ENCODE measurements at regions not wholly inside any gene's neighbourhood (a gene's known extent, or its start where the extent isn't known, plus 50 kb on each side); places are given as distances from the start of the nearest gene placed in this dataset.

- Histone ChIP-seq H3K9me3 (ENCODE audit: insufficient read depth, low read length) (no peaks in the 10 kb centered on the region), H3K4me3 (ENCODE audit: insufficient read length, low read depth) (no peak overlapping the region), H3K4me1 (ENCODE audit: insufficient read depth, insufficient read length) (no peaks in the 10 kb centered on the region), H3K27me3 (ENCODE audit: insufficient read depth, insufficient read length) (no peaks in the 10 kb centered on the region), H3K9ac (ENCODE audit: insufficient read length, low read depth) (no peak overlapping the region), H3K36me3 (ENCODE audit: insufficient read depth, insufficient read length, low read length) (no peaks in the 10 kb centered on the region)
- no peak for DNase-seq (ENCODE audit: low read depth, low spot score)
- no peak for TF ChIP-seq SUZ12 (IDR thresholded peaks at IDR 0.05; ENCODE audit: extremely low read depth, insufficient read depth, insufficient read length)
- no peak for TF ChIP-seq YY1 (IDR thresholded peaks at IDR 0.05; ENCODE audit: insufficient read depth, insufficient read length)
- no peak for TF ChIP-seq ZNF274 (IDR thresholded peaks at IDR 0.05; ENCODE audit: low read depth, low read length)
Measured at GRCh38 chr5:108587821-108588220, 159.9 kb upstream of the FER start.

- Histone ChIP-seq H3K4me1 (ENCODE audit: insufficient read depth, insufficient read length) (no peaks in the 10 kb centered on the region), H3K9me3 (ENCODE audit: insufficient read depth, low read length) (no peaks in the 10 kb centered on the region), H3K9ac (ENCODE audit: insufficient read length, low read depth) (no peak overlapping the region), H3K27me3 (ENCODE audit: insufficient read depth, insufficient read length) (no peaks in the 10 kb centered on the region), H3K4me3 (ENCODE audit: insufficient read length, low read depth) (no peak overlapping the region), H3K36me3 (ENCODE audit: insufficient read depth, insufficient read length, low read length) (no peaks in the 10 kb centered on the region)
- no peak for DNase-seq (ENCODE audit: low read depth, low spot score)
- no peak for TF ChIP-seq SUZ12 (IDR thresholded peaks at IDR 0.05; ENCODE audit: extremely low read depth, insufficient read depth, insufficient read length)
- no peak for TF ChIP-seq ZNF274 (IDR thresholded peaks at IDR 0.05; ENCODE audit: low read depth, low read length)
- TF ChIP-seq YY1 (IDR thresholded peaks at IDR 0.05; ENCODE audit: insufficient read depth, insufficient read length): no peak
Measured at GRCh38 chr5:108581026-108581425, 166.7 kb upstream of the FER start.

- DNase-seq (ENCODE audit: low read depth, low spot score): no peak
- Histone ChIP-seq H3K9me3 (ENCODE audit: insufficient read depth, low read length) (no peaks in the 10 kb centered on the region; the same call in 1 of the 2 replicates), H3K4me1 (ENCODE audit: insufficient read depth, insufficient read length) (no peaks in the 10 kb centered on the region), H3K4me3 (ENCODE audit: insufficient read length, low read depth) (no peak overlapping the region), H3K9ac (ENCODE audit: insufficient read length, low read depth) (no peak overlapping the region), H3K36me3 (ENCODE audit: insufficient read depth, insufficient read length, low read length) (no peaks in the 10 kb centered on the region), H3K27me3 (ENCODE audit: insufficient read depth, insufficient read length) (no peaks in the 10 kb centered on the region)
- TF ChIP-seq SUZ12 (IDR thresholded peaks at IDR 0.05; ENCODE audit: extremely low read depth, insufficient read depth, insufficient read length) (no peak), ZNF274 (IDR thresholded peaks at IDR 0.05; ENCODE audit: low read depth, low read length) (no peak), YY1 (IDR thresholded peaks at IDR 0.05; ENCODE audit: insufficient read depth, insufficient read length) (no peak)
Measured at GRCh38 chr5:108579236-108579635, 168.5 kb upstream of the FER start.

- Histone ChIP-seq H3K27me3 (ENCODE audit: insufficient read depth, insufficient read length) (no peaks in the 10 kb centered on the region), H3K9me3 (ENCODE audit: insufficient read depth, low read length) (no peaks in the 10 kb centered on the region; the same call in 1 of the 2 replicates), H3K36me3 (ENCODE audit: insufficient read depth, insufficient read length, low read length) (no peaks in the 10 kb centered on the region), H3K9ac (ENCODE audit: insufficient read length, low read depth) (no peak overlapping the region), H3K4me3 (ENCODE audit: insufficient read length, low read depth) (no peak overlapping the region), H3K4me1 (ENCODE audit: insufficient read depth, insufficient read length) (no peaks in the 10 kb centered on the region)
- no peak for TF ChIP-seq YY1 (IDR thresholded peaks at IDR 0.05; ENCODE audit: insufficient read depth, insufficient read length)
- no peak for TF ChIP-seq SUZ12 (IDR thresholded peaks at IDR 0.05; ENCODE audit: extremely low read depth, insufficient read depth, insufficient read length)
- TF ChIP-seq ZNF274 (IDR thresholded peaks at IDR 0.05; ENCODE audit: low read depth, low read length): no peak
- DNase-seq (ENCODE audit: low read depth, low spot score): no peak
Measured at GRCh38 chr5:108578791-108579190, 168.9 kb upstream of the FER start.

- Histone ChIP-seq H3K27me3 (ENCODE audit: insufficient read depth, insufficient read length) (no peaks in the 10 kb centered on the region), H3K36me3 (ENCODE audit: insufficient read depth, insufficient read length, low read length) (no peaks in the 10 kb centered on the region), H3K9me3 (ENCODE audit: insufficient read depth, low read length) (peaks cover 22% of the 10 kb centered on the region; the same call in 1 of the 2 replicates), H3K9ac (ENCODE audit: insufficient read length, low read depth) (no peak overlapping the region), H3K4me3 (ENCODE audit: insufficient read length, low read depth) (no peak overlapping the region), H3K4me1 (ENCODE audit: insufficient read depth, insufficient read length) (no peaks in the 10 kb centered on the region)
- TF ChIP-seq ZNF274 (IDR thresholded peaks at IDR 0.05; ENCODE audit: low read depth, low read length): no peak
- no peak for TF ChIP-seq YY1 (IDR thresholded peaks at IDR 0.05; ENCODE audit: insufficient read depth, insufficient read length)
- no peak for TF ChIP-seq SUZ12 (IDR thresholded peaks at IDR 0.05; ENCODE audit: extremely low read depth, insufficient read depth, insufficient read length)
- no peak for DNase-seq (ENCODE audit: low read depth, low spot score)
Measured at GRCh38 chr5:108567429-108567828, 180.3 kb upstream of the FER start.

GRCh38 chr5:108564441-108564840, 182.5 kb upstream of the FBXL17 start:
- peaks cover 32% of the 10 kb centered on the region; the same call in 1 of the 2 replicates for H3K9me3 ChIP-seq (ENCODE audit: insufficient read depth, low read length)
- H3K4me3 ChIP-seq (ENCODE audit: insufficient read length, low read depth): no peak overlapping the region
- TF ChIP-seq ZNF274 (IDR thresholded peaks at IDR 0.05; ENCODE audit: low read depth, low read length): no peak
- no peak for TF ChIP-seq SUZ12 (IDR thresholded peaks at IDR 0.05; ENCODE audit: extremely low read depth, insufficient read depth, insufficient read length)
- no peak for TF ChIP-seq YY1 (IDR thresholded peaks at IDR 0.05; ENCODE audit: insufficient read depth, insufficient read length)
- H3K36me3 ChIP-seq (ENCODE audit: insufficient read depth, insufficient read length, low read length): no peaks in the 10 kb centered on the region
- no peak for DNase-seq (ENCODE audit: low read depth, low spot score)
- H3K4me1 ChIP-seq (ENCODE audit: insufficient read depth, insufficient read length): no peaks in the 10 kb centered on the region
- no peak overlapping the region for H3K9ac ChIP-seq (ENCODE audit: insufficient read length, low read depth)
- no peaks in the 10 kb centered on the region for H3K27me3 ChIP-seq (ENCODE audit: insufficient read depth, insufficient read length)

- H3K9ac ChIP-seq (ENCODE audit: insufficient read length, low read depth): no peak overlapping the region
- DNase-seq (ENCODE audit: low read depth, low spot score): no peak
- H3K4me3 ChIP-seq (ENCODE audit: insufficient read length, low read depth): no peak overlapping the region
- no peaks in the 10 kb centered on the region for H3K36me3 ChIP-seq (ENCODE audit: insufficient read depth, insufficient read length, low read length)
- H3K4me1 ChIP-seq (ENCODE audit: insufficient read depth, insufficient read length): no peaks in the 10 kb centered on the region
- no peaks in the 10 kb centered on the region for H3K27me3 ChIP-seq (ENCODE audit: insufficient read depth, insufficient read length)
- TF ChIP-seq YY1 (IDR thresholded peaks at IDR 0.05; ENCODE audit: insufficient read depth, insufficient read length): no peak
- no peak for TF ChIP-seq SUZ12 (IDR thresholded peaks at IDR 0.05; ENCODE audit: extremely low read depth, insufficient read depth, insufficient read length)
- no peak for TF ChIP-seq ZNF274 (IDR thresholded peaks at IDR 0.05; ENCODE audit: low read depth, low read length)
- peaks cover 42% of the 10 kb centered on the region; the same call in 1 of the 2 replicates for H3K9me3 ChIP-seq (ENCODE audit: insufficient read depth, low read length)
Measured at GRCh38 chr5:108562205-108562454, 180.2 kb upstream of the FBXL17 start.

Data from NT2/D1 (cell line).